ENCODE measurements at regions not wholly inside any gene's neighbourhood (a gene's known extent, or its start where the extent isn't known, plus 50 kb on each side); places are given as distances from the start of the nearest gene placed in this dataset.

DNA sequence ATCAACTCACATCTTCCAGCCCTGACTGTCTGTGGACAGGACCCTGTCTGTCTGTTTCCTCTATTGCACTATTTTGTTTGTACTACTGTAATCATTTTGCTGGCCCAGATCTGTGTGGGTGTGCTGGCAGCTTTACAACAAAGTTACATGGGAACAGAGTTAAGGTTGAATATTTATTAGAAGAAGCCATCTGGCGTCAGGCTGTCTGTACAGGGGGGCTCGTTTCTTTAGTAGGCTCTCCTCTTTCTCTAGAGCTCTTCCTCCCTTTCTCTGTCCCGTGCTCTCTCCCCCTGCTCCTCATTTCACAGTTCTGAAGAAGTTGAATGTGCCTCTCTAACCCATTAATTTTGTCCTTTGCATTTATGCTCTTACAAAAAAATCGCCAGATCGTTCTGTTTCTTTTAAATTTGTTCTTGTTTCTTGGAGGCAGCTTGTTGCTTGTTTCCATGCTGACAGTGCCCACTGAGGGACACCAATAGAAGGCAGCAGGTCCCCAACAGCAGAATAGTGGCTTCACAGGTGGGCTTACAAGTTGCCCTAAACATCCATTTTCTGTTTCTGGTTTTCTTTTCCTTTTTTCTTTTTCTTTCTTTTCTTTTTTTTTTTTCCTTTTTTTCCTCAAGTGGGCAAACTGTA lies 315.2 kb upstream of the ZEB2 start:
- DNase-seq = no peak

DNA sequence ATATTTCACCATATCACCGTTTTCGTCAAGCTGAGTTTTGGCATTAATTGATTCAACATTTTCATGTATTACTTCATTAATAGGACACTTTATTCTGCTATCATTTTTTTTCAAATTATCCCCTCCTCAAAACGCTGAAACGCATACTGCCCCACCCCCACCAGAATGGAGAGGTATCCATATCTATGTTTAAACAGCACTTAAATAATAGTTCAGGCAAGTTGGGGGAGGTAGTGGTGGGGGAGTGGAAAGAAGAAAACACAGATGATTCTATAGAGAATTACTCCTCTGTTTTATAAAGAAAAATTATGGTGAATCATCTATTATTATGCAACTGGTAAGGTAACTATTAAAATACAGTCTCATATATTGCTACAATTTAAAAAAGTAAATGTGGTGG lies 314.4 kb upstream of the ZEB2 start:
- Histone ChIP-seq H2AFZ (no peak overlapping the region), H3K9me3 (ENCODE audit: insufficient read depth, low read depth) (no peaks in the 10 kb centered on the region), H3K4me3 (no peak overlapping the region), H3K4me1 (replicated peaks; ENCODE audit: insufficient read depth) (peaks cover 13% of the 10 kb centered on the region), H4K20me1 (ENCODE audit: insufficient read depth) (no peaks in the 10 kb centered on the region), H3K36me3 (ENCODE audit: low read depth) (no peaks in the 10 kb centered on the region), H3K79me2 (ENCODE audit: low read depth) (no peaks in the 10 kb centered on the region), H3K27me3 (ENCODE audit: insufficient read depth, low read depth) (no peaks in the 10 kb centered on the region), H3K4me2 (no peak overlapping the region), H3F3A (ENCODE audit: insufficient read depth, low read depth) (no peaks in the 10 kb centered on the region), H3K27ac (no peak overlapping the region), H3K9me2 (ENCODE audit: insufficient read depth) (no peaks in the 10 kb centered on the region)
- no peak for DNase-seq
- intact Hi-C loops (cut with micrococcal nuclease; ENCODE audit: unreplicated experiment) = no loop called here
- ChIA-PET POLR2A (ENCODE audit: unreplicated experiment) (no interaction called here), CTCF (interaction anchor here (0.6 to 0.7 kb wide), 2 partner anchors 38 to 498 kb away, joined by 3 to 4 read pairs; no protein-coding TSS in a partner anchor)
- no TSS peak for BruUV-seq (replicated peaks)
- TF ChIP-seq, protein P1, sequence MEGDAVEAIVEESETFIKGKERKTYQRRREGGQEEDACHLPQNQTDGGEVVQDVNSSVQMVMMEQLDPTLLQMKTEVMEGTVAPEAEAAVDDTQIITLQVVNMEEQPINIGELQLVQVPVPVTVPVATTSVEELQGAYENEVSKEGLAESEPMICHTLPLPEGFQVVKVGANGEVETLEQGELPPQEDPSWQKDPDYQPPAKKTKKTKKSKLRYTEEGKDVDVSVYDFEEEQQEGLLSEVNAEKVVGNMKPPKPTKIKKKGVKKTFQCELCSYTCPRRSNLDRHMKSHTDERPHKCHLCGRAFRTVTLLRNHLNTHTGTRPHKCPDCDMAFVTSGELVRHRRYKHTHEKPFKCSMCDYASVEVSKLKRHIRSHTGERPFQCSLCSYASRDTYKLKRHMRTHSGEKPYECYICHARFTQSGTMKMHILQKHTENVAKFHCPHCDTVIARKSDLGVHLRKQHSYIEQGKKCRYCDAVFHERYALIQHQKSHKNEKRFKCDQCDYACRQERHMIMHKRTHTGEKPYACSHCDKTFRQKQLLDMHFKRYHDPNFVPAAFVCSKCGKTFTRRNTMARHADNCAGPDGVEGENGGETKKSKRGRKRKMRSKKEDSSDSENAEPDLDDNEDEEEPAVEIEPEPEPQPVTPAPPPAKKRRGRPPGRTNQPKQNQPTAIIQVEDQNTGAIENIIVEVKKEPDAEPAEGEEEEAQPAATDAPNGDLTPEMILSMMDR (conservative IDR thresholded peaks at IDR 0.05) = no peak
- no peak for TF ChIP-seq EZH2 (IDR thresholded peaks at IDR 0.05; ENCODE audit: low read depth)

More for the DNA sequence above, 315.2 kb upstream of the ZEB2 start:
- H3K27ac ChIP-seq = no peak overlapping the region
- ChIA-PET CTCF (interaction anchor here (0.7 kb wide), 1 partner anchor 1148 kb away, joined by 4 read pairs; no protein-coding TSS in a partner anchor), POLR2A (ENCODE audit: unreplicated experiment) (no interaction called here)
- H3K79me2 ChIP-seq (ENCODE audit: low read depth) = no peaks in the 10 kb centered on the region
- peak overlapping the region; percentile 21; the same call in 1 of the 2 replicates for H3K4me2 ChIP-seq
- no peaks in the 10 kb centered on the region for H4K20me1 ChIP-seq (ENCODE audit: insufficient read depth)
- H3K4me3 ChIP-seq = no peak overlapping the region
- BruUV-seq (replicated peaks) = no TSS peak
- no peaks in the 10 kb centered on the region for H3K27me3 ChIP-seq (ENCODE audit: insufficient read depth, low read depth)
- H3F3A ChIP-seq (ENCODE audit: insufficient read depth, low read depth) = no peaks in the 10 kb centered on the region
- no peaks in the 10 kb centered on the region for H3K9me3 ChIP-seq (ENCODE audit: insufficient read depth, low read depth)
- H3K9me2 ChIP-seq (ENCODE audit: insufficient read depth) = no peaks in the 10 kb centered on the region
- no peaks in the 10 kb centered on the region for H3K36me3 ChIP-seq (ENCODE audit: low read depth)
- H3K4me1 ChIP-seq (replicated peaks; ENCODE audit: insufficient read depth) = peaks cover 13% of the 10 kb centered on the region
- TF ChIP-seq, protein P1 (conservative IDR thresholded peaks at IDR 0.05) = no peak
- TF ChIP-seq EZH2 (IDR thresholded peaks at IDR 0.05; ENCODE audit: low read depth) = no peak
- intact Hi-C loops (cut with micrococcal nuclease; ENCODE audit: unreplicated experiment) = no loop called here
- H2AFZ ChIP-seq = peak overlapping the region; percentile 67; the same call in 1 of the 2 replicates

DNA sequence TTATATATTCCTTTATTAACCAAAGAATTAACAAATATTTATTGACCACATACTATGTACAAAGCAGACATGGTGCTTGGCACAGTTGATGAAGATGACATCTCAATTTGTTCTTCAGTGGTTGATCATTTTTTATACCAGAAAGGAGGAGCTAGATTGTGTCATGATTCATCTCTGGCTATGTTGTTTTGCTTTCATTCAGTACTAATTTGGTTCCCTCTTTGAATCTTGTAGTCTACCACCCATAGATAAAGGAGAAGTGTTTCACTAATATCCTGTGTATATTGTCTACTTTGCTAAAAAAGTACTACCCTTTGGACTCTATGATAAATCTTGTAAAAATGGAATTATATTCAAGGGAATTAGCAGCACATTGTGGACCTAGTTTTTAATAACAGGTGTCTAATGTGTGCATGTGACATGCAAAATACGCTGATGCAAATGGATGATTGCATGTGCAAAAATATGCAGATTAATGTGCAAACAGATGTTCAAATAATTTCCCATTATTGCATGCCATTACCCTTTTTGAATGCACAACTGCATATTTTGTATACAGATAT lies 313.2 kb upstream of the ZEB2 start:
- H3K9me3 ChIP-seq (ENCODE audit: insufficient read depth, low read depth) = no peaks in the 10 kb centered on the region
- H3K36me3 ChIP-seq (ENCODE audit: low read depth) = no peaks in the 10 kb centered on the region
- intact Hi-C loops (cut with micrococcal nuclease; ENCODE audit: unreplicated experiment) = no loop called here
- H3K27ac ChIP-seq = no peak overlapping the region
- H4K20me1 ChIP-seq (ENCODE audit: insufficient read depth) = no peaks in the 10 kb centered on the region
- H3K9me2 ChIP-seq (ENCODE audit: insufficient read depth) = no peaks in the 10 kb centered on the region
- peaks cover 13% of the 10 kb centered on the region for H3K4me1 ChIP-seq (replicated peaks; ENCODE audit: insufficient read depth)
- CTCF ChIA-PET = interaction anchor here (0.6 kb wide), 1 partner anchor 523 kb away, joined by 11 read pairs; no protein-coding TSS in a partner anchor
- TF ChIP-seq, protein P1 (conservative IDR thresholded peaks at IDR 0.05) = no peak
- no peak for TF ChIP-seq EZH2 (IDR thresholded peaks at IDR 0.05; ENCODE audit: low read depth)
- POLR2A ChIA-PET (ENCODE audit: unreplicated experiment) = no interaction called here
- no peak overlapping the region for H3K4me3 ChIP-seq
- H2AFZ ChIP-seq = no peak overlapping the region
- BruUV-seq (replicated peaks) = no TSS peak
- no peak for DNase-seq
- H3F3A ChIP-seq (ENCODE audit: insufficient read depth, low read depth) = no peaks in the 10 kb centered on the region
- no peaks in the 10 kb centered on the region for H3K79me2 ChIP-seq (ENCODE audit: low read depth)
- no peaks in the 10 kb centered on the region for H3K27me3 ChIP-seq (ENCODE audit: insufficient read depth, low read depth)
- no peak overlapping the region for H3K4me2 ChIP-seq
